Large intestine (tissue), 3 donors: ENCODE measurements at regions not wholly inside any gene's neighbourhood (a gene's known extent, or its start where the extent isn't known, plus 50 kb on each side); places are given as distances from the start of the nearest gene placed in this dataset.

Source experiments
- DNase-seq, 2 donors: peaks; one replicate each; pipeline versions ENCODE4 v3.0.0 to v3.0.0-alpha.2; 2013
- H3K27ac ChIP-seq: one replicate; pipeline ENCODE4 v1.5.1; 2013; ENCODE audit warnings: low read length
- H3K27me3 ChIP-seq: 2 replicates; pipeline ENCODE4 v1.6.1; 2013; ENCODE audit warnings: low read length; ENCODE audit not compliant: control insufficient read depth, insufficient read depth
- H3K36me3 ChIP-seq: 2 replicates; pipeline ENCODE4 v1.6.1; 2013; ENCODE audit warnings: low read length; ENCODE audit not compliant: control insufficient read depth, insufficient read depth
- H3K4me1 ChIP-seq: one replicate; pipeline ENCODE4 v1.6.1; 2013; ENCODE audit warnings: low read length; ENCODE audit not compliant: control insufficient read depth, insufficient read depth
- H3K4me3 ChIP-seq: one replicate; pipeline ENCODE4 v1.5.1; 2013; ENCODE audit warnings: low read length
- H3K9me3 ChIP-seq: one replicate; pipeline ENCODE4 v1.6.1; 2013; ENCODE audit warnings: mild to moderate bottlenecking, low read depth, low read length, moderate library complexity; ENCODE audit not compliant: control insufficient read depth
- WGBS: methylation state at CpG from one replicate; pipeline ENCODE4 v1.1.5; 2013; ENCODE audit warnings: low lambda C conversion rate; ENCODE audit not compliant: insufficient coverage; 5-methylcytosine and 5-hydroxymethylcytosine counted together

- H3K4me1 ChIP-seq, result no peaks in the 10 kb centered on the region
- H3K36me3 ChIP-seq, result no peaks in the 10 kb centered on the region
- H3K27me3 ChIP-seq, result no peaks in the 10 kb centered on the region
- WGBS, result 100% methylated on average over 1 of the region's 5 CpGs
- DNase-seq, result no peak
- no peak overlapping the region for H3K27ac ChIP-seq
- no peaks in the 10 kb centered on the region for H3K9me3 ChIP-seq
- H3K4me3 ChIP-seq, result no peak overlapping the region
Measured at GRCh38 chr1:112061056-112061455, 71.6 kb upstream of the KCND3 start.

GRCh38 chr1:112061901-112062320 lies 72.4 kb upstream of the KCND3 start:
- WGBS, result no CpG with 5 or more reads among the region's 4 CpGs
- Histone ChIP-seq H3K27me3 (no peaks in the 10 kb centered on the region), H3K36me3 (no peaks in the 10 kb centered on the region), H3K27ac (no peak overlapping the region), H3K4me1 (no peaks in the 10 kb centered on the region), H3K9me3 (no peaks in the 10 kb centered on the region), H3K4me3 (no peak overlapping the region)
- no peak for DNase-seq

- no peak overlapping the region for H3K27ac ChIP-seq
- no peak for DNase-seq
- H3K4me1 ChIP-seq, result no peaks in the 10 kb centered on the region
- H3K9me3 ChIP-seq, result no peaks in the 10 kb centered on the region
- 80% methylated on average over 1 of the region's 12 CpGs for WGBS
- H3K27me3 ChIP-seq, result no peaks in the 10 kb centered on the region
- no peaks in the 10 kb centered on the region for H3K36me3 ChIP-seq
- H3K4me3 ChIP-seq, result no peak overlapping the region
Measured at GRCh38 chr1:112063781-112064728, 74.6 kb upstream of the KCND3 start.

DNA sequence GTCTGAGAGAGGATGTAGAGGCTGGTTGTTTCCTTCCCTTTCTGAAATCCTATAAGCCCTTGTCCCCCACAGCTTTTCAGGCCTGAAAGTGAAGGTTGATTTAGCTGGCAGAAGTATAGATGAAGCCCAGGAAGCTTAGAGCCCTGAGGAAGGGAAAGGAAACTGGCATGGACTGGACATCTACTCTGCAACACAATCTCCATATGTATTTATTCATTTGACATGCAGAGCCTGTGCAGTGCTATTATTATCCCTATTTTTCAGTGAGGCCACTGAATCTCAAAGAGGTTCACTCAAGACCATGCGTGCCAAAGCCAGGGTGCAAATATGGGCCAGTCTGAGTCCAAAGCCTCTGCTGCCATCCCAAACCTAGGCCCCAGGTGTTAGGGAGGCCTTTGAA lies 78.5 kb upstream of the KCND3 start:
- DNase-seq, result no peak
- no peaks in the 10 kb centered on the region for H3K9me3 ChIP-seq
- no peak overlapping the region for H3K27ac ChIP-seq
- no peaks in the 10 kb centered on the region for H3K27me3 ChIP-seq
- no CpG with 5 or more reads among the region's 1 CpG for WGBS
- H3K4me1 ChIP-seq, result no peaks in the 10 kb centered on the region
- H3K36me3 ChIP-seq, result no peaks in the 10 kb centered on the region
- no peak overlapping the region for H3K4me3 ChIP-seq

- no peaks in the 10 kb centered on the region for H3K9me3 ChIP-seq
- H3K27ac ChIP-seq, result no peak overlapping the region
- H3K4me3 ChIP-seq, result no peak overlapping the region
- peak; percentile 9 to 16 for DNase-seq
- no peaks in the 10 kb centered on the region for H3K27me3 ChIP-seq
- no CpG with 5 or more reads among the region's 2 CpGs for WGBS
- H3K4me1 ChIP-seq, result no peaks in the 10 kb centered on the region
- no peaks in the 10 kb centered on the region for H3K36me3 ChIP-seq
Measured at GRCh38 chr1:112070677-112071076, 81.2 kb upstream of the KCND3 start.

GRCh38 chr1:112074711-112075110 lies 85.2 kb upstream of the KCND3 start:
- no peak for DNase-seq
- no peak overlapping the region for H3K4me3 ChIP-seq
- WGBS, result no CpG with 5 or more reads among the region's 1 CpG
- no peaks in the 10 kb centered on the region for H3K4me1 ChIP-seq
- no peak overlapping the region for H3K27ac ChIP-seq
- no peaks in the 10 kb centered on the region for H3K27me3 ChIP-seq
- H3K36me3 ChIP-seq, result no peaks in the 10 kb centered on the region
- H3K9me3 ChIP-seq, result no peaks in the 10 kb centered on the region

DNA sequence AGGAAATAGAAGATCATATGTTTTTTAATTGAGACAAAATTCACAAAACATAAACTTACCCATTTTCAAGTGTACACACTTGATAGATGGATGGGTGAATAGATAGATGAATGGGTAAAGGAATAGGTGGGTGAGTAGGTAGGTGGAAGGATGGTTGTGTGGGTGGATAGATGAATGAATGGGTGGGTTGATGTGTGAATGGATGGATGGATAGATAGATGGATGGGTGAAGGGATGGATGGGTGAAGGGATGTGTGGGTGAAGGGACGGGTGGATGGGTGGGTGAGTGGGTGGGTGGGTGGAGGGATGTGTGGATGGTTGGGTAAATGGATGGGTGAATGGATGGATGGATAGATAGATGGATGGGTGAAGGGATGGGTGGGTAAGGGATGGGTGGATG lies 86.1 kb upstream of the KCND3 start:
- no peaks in the 10 kb centered on the region for H3K27me3 ChIP-seq
- no peaks in the 10 kb centered on the region for H3K9me3 ChIP-seq
- H3K27ac ChIP-seq, result no peak overlapping the region
- no peaks in the 10 kb centered on the region for H3K36me3 ChIP-seq
- H3K4me3 ChIP-seq, result no peak overlapping the region
- DNase-seq, result no peak
- no CpG with 5 or more reads among the region's 1 CpG for WGBS
- no peaks in the 10 kb centered on the region for H3K4me1 ChIP-seq

DNA sequence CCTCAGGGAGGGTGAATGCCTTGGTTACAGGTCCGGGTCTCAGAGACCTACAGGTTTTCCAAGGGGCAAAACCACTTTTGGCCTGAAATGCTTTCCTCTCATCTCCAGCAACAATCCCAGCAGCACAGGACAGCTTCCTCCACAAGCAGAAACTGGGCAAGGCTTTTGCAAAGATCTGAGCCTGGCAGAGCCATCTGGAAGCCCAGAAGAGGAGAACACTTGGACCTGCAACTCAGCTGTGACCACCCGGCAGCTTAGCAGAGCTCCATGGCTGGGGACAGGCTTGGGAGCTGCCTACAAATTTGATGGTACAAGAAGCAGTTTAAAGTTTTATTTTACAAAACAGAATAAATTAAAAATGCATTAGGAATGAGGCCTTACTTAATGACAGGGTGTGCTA lies 90.0 kb upstream of the KCND3 start:
- Histone ChIP-seq H3K27ac (no peak overlapping the region), H3K4me3 (no peak overlapping the region), H3K27me3 (no peaks in the 10 kb centered on the region), H3K4me1 (no peaks in the 10 kb centered on the region), H3K9me3 (no peaks in the 10 kb centered on the region), H3K36me3 (no peaks in the 10 kb centered on the region)
- WGBS, result no CpG with 5 or more reads among the region's 2 CpGs
- no peak for DNase-seq

DNA sequence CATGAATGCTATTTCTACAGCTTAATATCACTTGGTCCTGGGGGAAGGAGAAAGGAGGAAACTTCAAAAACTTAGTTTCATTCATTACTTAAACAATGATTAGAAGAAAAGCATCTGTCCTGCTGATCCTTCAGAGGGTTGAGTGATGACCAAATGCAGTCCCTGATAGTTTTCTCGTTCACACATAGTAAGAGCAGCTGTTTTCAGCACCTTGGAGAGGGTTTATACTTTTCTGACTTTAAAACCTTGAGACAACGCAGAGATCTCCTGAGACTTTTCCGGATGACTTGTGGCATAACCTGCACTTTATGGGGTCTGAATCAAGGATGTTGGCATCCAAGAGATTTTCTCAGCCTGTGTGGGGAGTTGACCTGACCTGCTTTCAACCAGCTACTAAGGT lies 94.0 kb upstream of the KCND3 start:
- Histone ChIP-seq H3K9me3 (no peaks in the 10 kb centered on the region), H3K4me3 (no peak overlapping the region), H3K27ac (no peak overlapping the region), H3K4me1 (no peaks in the 10 kb centered on the region), H3K27me3 (no peaks in the 10 kb centered on the region), H3K36me3 (no peaks in the 10 kb centered on the region)
- no CpG with 5 or more reads among the region's 3 CpGs for WGBS
- DNase-seq, result no peak

DNA sequence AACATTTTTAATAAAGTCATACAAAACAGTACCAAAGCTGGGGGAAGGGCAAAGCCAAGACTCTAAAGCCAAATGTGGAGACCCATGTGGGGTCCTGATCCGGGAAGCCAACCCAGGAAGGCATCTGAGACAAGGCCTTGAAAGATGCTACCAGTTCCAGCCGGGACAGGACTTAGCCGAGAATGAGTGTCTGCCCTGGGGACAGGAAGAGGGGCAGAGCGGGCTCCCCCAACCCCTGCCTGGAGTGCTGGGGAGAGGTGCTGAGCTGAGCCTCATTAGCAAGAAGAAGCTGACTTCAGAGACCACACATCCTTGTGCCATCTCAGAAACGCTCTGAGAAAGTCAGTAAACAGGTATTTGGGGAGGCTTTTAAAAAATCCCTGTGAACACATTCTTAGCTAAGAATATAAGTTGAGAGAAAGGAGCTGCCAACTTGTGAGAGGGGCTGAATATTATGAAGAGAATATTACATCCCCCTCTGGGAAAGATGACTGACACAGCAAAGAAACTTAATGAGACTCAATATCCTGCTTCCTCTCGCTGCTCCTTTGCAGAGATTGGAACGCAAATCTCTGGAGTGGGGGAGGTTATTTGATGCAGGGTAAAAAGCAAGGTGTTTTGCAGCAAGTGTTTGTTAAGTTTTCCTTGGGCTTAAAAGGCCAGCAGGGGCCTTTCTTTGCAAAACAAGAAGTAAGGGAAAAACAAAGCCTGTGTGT lies 103.3 kb upstream of the KCND3 start:
- H3K4me3 ChIP-seq, result no peak overlapping the region
- no peaks in the 10 kb centered on the region for H3K27me3 ChIP-seq
- DNase-seq, result no peak
- no peaks in the 10 kb centered on the region for H3K4me1 ChIP-seq
- 0% methylated on average over 1 of the region's 7 CpGs for WGBS
- H3K36me3 ChIP-seq, result no peaks in the 10 kb centered on the region
- H3K9me3 ChIP-seq, result no peaks in the 10 kb centered on the region
- no peak overlapping the region for H3K27ac ChIP-seq
